GM12891 (cell line): ENCODE measurements at regions not wholly inside any gene's neighbourhood (a gene's known extent, or its start where the extent isn't known, plus 50 kb on each side); places are given as distances from the start of the nearest gene placed in this dataset.

Source experiments
- PAX5 ChIP-seq: IDR thresholded peaks from 2 replicates; pipeline ENCODE4 v1.6.1; 2011; ENCODE audit warnings: low read length, moderate library complexity, mild to moderate bottlenecking; ENCODE audit not compliant: insufficient read depth, severe bottlenecking
- POLR2A ChIP-seq: IDR thresholded peaks from 2 replicates; pipeline ENCODE4 v1.6.1; 2011; ENCODE audit warnings: low read depth, low read length, control low read depth
- POLR2AphosphoS5 ChIP-seq: IDR thresholded peaks from 2 replicates; pipeline ENCODE4 v1.6.1; 2011; ENCODE audit warnings: low read depth, low read length, control low read depth
- SPI1 ChIP-seq: IDR thresholded peaks from 2 replicates; pipeline ENCODE4 v1.6.1; 2011; ENCODE audit warnings: low read depth, low read length, control low read depth
- TAF1 ChIP-seq: IDR thresholded peaks from 2 replicates; pipeline ENCODE4 v1.6.1; 2011; ENCODE audit warnings: low read depth, low read length, control low read depth

- no peak for TF ChIP-seq POLR2AphosphoS5
- TF ChIP-seq POLR2A: no peak
- TF ChIP-seq TAF1: no peak
- TF ChIP-seq PAX5: no peak
- TF ChIP-seq SPI1: no peak
Measured at GRCh38 chr6:104365451-104366234, 494.1 kb downstream of the HACE1 start.
